ENCODE measurements at regions not wholly inside any gene's neighbourhood (a gene's known extent, or its start where the extent isn't known, plus 50 kb on each side); places are given as distances from the start of the nearest gene placed in this dataset.

DNA sequence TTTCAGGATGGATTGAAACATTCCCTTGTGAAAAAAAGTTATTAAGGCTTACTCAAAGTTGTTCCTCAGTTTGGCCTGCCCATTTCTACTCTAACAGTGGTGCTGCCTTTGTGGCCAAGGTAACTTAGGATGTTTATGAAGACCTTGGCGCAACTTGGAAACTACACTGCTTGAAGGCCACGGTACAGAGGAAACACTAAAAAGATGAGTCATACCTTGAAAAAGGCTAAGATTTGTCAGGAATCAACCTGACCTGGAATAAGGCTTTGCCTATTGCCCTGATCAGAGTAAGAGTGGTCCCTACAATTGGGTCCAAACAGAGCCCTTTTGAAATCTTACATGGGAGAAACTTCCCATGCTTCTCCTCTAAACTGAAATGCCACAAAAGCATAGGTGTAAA, 119.9 kb upstream of the MOCS1 start:
- dilution Hi-C loops (cut with HindIII; ENCODE audit: low sequenced_read_pairs, unreplicated experiment) (no loop called here), intact Hi-C loops (cut with micrococcal nuclease) (no loop called here), in situ Hi-C loops (cut with MboI; ENCODE audit: low sequenced_read_pairs) (no loop called here)
- Histone ChIP-seq H3K56ac (ENCODE audit: extremely low read depth, insufficient read depth, low read length) (no peak overlapping the region), H2BK120ac (ENCODE audit: low read depth, low read length) (no peak overlapping the region), H3K79me1 (ENCODE audit: low read depth in 1 of 2, low read length in 2 of 2) (no peaks in the 10 kb centered on the region), H3K4me3 (ENCODE audit: insufficient read depth, low read depth, low read length) (no peak overlapping the region), H3K9me3 (ENCODE audit: control insufficient read depth, insufficient read depth, low read length) (no peaks in the 10 kb centered on the region), H3K36me3 (ENCODE audit: control insufficient read depth, insufficient read depth, low read length) (no peaks in the 10 kb centered on the region), H4K91ac (ENCODE audit: insufficient read depth, low read depth, low read length) (no peak overlapping the region), H4K5ac (ENCODE audit: low read depth, low read length) (no peak overlapping the region), H2BK15ac (ENCODE audit: low read depth, low read length) (no peak overlapping the region), H4K20me1 (ENCODE audit: insufficient read depth, low read length) (no peaks in the 10 kb centered on the region), H3K27me3 (ENCODE audit: control insufficient read depth, insufficient read depth, low read length) (no peaks in the 10 kb centered on the region), H3K27ac (ENCODE audit: insufficient read depth, low read length) (no peak overlapping the region), H2BK5ac (ENCODE audit: low read depth, low read length, poor library complexity, severe bottlenecking) (no peak overlapping the region), H3K4me1 (ENCODE audit: control insufficient read depth, insufficient read depth, low read length) (no peaks in the 10 kb centered on the region), H2AK9ac (replicated peaks; ENCODE audit: low read depth, low read length, poor library complexity) (no peak overlapping the region), H2BK20ac (ENCODE audit: low read depth, low read length) (no peak overlapping the region), H3K4ac (ENCODE audit: low read depth, low read length) (no peak overlapping the region), H2AK5ac (ENCODE audit: low read depth, low read length) (no peak overlapping the region), H3K9ac (ENCODE audit: low read depth, low read length) (no peak overlapping the region), H3K18ac (ENCODE audit: low read depth, low read length) (no peak overlapping the region), H3K9me1 (ENCODE audit: insufficient read depth, low read length) (no peaks in the 10 kb centered on the region), H3K4me2 (ENCODE audit: low read depth, low read length) (no peak overlapping the region), H3K14ac (replicated peaks; ENCODE audit: low read depth, low read length) (no peak overlapping the region), H2AFZ (replicated peaks; ENCODE audit: low read length, poor library complexity) (no peak overlapping the region), H4K8ac (ENCODE audit: low read depth in 2 of 2, low read length in 2 of 2) (no peak overlapping the region), H3K23ac (ENCODE audit: low read depth, low read length) (no peak overlapping the region)
- no peak for TF ChIP-seq FOS (IDR thresholded peaks at IDR 0.05; ENCODE audit: low read depth, low read length)
- TF ChIP-seq POLR2A (IDR thresholded peaks at IDR 0.05; ENCODE audit: low read depth, low read length) = no peak
- no peak for TF ChIP-seq RFX5 (IDR thresholded peaks at IDR 0.05; ENCODE audit: low read depth, low read length)
- TF ChIP-seq, protein P1, sequence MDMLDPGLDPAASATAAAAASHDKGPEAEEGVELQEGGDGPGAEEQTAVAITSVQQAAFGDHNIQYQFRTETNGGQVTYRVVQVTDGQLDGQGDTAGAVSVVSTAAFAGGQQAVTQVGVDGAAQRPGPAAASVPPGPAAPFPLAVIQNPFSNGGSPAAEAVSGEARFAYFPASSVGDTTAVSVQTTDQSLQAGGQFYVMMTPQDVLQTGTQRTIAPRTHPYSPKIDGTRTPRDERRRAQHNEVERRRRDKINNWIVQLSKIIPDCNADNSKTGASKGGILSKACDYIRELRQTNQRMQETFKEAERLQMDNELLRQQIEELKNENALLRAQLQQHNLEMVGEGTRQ (IDR thresholded peaks at IDR 0.05; ENCODE audit: low read depth, low read length) = no peak
- no peak for TF ChIP-seq MXI1 (IDR thresholded peaks at IDR 0.05; ENCODE audit: borderline replicate concordance, low read depth, low read length)
- TF ChIP-seq, protein P2, sequence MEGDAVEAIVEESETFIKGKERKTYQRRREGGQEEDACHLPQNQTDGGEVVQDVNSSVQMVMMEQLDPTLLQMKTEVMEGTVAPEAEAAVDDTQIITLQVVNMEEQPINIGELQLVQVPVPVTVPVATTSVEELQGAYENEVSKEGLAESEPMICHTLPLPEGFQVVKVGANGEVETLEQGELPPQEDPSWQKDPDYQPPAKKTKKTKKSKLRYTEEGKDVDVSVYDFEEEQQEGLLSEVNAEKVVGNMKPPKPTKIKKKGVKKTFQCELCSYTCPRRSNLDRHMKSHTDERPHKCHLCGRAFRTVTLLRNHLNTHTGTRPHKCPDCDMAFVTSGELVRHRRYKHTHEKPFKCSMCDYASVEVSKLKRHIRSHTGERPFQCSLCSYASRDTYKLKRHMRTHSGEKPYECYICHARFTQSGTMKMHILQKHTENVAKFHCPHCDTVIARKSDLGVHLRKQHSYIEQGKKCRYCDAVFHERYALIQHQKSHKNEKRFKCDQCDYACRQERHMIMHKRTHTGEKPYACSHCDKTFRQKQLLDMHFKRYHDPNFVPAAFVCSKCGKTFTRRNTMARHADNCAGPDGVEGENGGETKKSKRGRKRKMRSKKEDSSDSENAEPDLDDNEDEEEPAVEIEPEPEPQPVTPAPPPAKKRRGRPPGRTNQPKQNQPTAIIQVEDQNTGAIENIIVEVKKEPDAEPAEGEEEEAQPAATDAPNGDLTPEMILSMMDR (conservative IDR thresholded peaks at IDR 0.05; ENCODE audit: low read depth, low read length) = no peak
- no peak for TF ChIP-seq MAZ (IDR thresholded peaks at IDR 0.05; ENCODE audit: borderline replicate concordance, low read depth, low read length)
- no peak for TF ChIP-seq RAD21 (IDR thresholded peaks at IDR 0.05; ENCODE audit: low read length)
- no peak for TF ChIP-seq BHLHE40 (IDR thresholded peaks at IDR 0.05; ENCODE audit: low read depth, low read length)
- TF ChIP-seq SMC3 (IDR thresholded peaks at IDR 0.05; ENCODE audit: low read depth, low read length) = no peak
- TF ChIP-seq, protein P3, sequence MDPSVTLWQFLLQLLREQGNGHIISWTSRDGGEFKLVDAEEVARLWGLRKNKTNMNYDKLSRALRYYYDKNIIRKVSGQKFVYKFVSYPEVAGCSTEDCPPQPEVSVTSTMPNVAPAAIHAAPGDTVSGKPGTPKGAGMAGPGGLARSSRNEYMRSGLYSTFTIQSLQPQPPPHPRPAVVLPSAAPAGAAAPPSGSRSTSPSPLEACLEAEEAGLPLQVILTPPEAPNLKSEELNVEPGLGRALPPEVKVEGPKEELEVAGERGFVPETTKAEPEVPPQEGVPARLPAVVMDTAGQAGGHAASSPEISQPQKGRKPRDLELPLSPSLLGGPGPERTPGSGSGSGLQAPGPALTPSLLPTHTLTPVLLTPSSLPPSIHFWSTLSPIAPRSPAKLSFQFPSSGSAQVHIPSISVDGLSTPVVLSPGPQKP (IDR thresholded peaks at IDR 0.05; ENCODE audit: borderline replicate concordance, low read depth, low read length) = no peak
- no peak for DNase-seq
- ChIA-PET CTCF (no interaction called here), POLR2A (ENCODE audit: unreplicated experiment) (no interaction called here)
- BruUV-seq (replicated peaks) = no TSS peak
- 33% methylated on average over 1 of the region's 2 CpGs; no CpG with 5 or more reads in 1 of the 2 experiments for WGBS, 2 experiments (ENCODE audit: extremely low coverage in 2 of 2, insufficient read length in 1 of 2)
- ATAC-seq (ENCODE audit: low read depth) = no peak

Data from IMR-90 (cell line).